ENCODE measurements at regions not wholly inside any gene's neighbourhood (a gene's known extent, or its start where the extent isn't known, plus 50 kb on each side); places are given as distances from the start of the nearest gene placed in this dataset.

DNA sequence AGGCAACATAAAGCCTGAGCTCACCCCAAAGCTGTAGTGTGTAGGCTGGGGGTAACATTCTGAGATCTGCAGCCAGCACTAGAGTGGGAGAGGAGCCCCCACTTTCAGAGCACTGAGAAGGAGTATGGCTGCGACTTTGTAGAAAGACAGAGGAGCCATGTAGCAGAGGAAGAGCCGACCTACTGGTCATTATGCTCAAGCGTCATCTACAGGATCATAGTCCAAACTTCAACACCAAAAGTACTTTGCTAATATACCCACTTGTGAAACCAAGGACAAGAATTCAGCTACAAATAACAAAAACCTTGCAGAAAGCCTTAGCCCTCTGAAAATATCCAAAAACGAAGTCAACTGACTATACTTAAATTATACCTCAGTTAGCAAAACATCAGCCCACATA is 330.1 kb downstream of the MAN2A1 start:
- no peak for DNase-seq (ENCODE audit: low read depth)
- TF ChIP-seq, protein P1, sequence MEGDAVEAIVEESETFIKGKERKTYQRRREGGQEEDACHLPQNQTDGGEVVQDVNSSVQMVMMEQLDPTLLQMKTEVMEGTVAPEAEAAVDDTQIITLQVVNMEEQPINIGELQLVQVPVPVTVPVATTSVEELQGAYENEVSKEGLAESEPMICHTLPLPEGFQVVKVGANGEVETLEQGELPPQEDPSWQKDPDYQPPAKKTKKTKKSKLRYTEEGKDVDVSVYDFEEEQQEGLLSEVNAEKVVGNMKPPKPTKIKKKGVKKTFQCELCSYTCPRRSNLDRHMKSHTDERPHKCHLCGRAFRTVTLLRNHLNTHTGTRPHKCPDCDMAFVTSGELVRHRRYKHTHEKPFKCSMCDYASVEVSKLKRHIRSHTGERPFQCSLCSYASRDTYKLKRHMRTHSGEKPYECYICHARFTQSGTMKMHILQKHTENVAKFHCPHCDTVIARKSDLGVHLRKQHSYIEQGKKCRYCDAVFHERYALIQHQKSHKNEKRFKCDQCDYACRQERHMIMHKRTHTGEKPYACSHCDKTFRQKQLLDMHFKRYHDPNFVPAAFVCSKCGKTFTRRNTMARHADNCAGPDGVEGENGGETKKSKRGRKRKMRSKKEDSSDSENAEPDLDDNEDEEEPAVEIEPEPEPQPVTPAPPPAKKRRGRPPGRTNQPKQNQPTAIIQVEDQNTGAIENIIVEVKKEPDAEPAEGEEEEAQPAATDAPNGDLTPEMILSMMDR (conservative IDR thresholded peaks at IDR 0.05; ENCODE audit: low read length), result no peak
- H3K4me3 ChIP-seq (ENCODE audit: low read length), result no peak overlapping the region

DNA sequence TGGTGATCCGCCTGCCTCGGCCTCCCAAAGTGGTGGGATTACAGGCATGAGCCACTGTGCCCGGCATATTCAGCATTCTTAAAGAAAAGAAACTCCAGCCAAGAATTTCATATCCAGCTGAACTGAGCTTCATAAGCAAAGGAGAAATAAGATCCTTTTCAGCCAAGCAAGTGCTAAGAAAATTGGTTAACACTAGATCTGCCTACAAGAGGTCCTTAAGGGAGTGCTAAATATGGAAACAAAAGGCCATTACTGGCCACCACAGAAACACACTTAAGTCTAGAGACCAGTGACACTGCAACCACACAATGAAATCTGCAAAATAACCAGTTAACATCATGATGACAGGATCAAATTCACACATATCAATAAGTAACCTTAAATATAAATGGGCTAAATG is 331.5 kb downstream of the MAN2A1 start:
- H3K4me3 ChIP-seq (ENCODE audit: low read length), result no peak overlapping the region
- DNase-seq (ENCODE audit: low read depth), result no peak
- TF ChIP-seq, protein P1 (conservative IDR thresholded peaks at IDR 0.05; ENCODE audit: low read length), result no peak

DNA sequence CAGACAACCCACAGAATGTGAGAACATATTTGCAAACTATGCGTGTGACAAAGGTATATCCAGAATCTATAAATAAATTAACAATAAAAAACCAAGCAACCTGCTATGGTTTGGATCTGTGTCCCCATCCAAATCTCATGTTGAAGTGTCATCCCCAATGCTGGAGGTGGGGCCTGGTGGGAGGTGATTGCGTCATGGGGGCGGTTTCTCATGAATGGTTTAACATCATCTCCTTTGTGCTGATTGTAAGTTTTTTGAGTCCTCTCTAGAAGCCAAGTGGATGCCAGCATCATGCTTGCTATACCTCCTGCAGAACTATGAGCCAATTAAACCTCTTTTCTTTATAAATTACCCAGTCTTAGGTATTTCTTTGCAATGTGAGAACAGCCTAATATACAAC is 335.4 kb downstream of the MAN2A1 start:
- H3K4me3 ChIP-seq (ENCODE audit: low read length), result no peak overlapping the region
- TF ChIP-seq, protein P1 (conservative IDR thresholded peaks at IDR 0.05; ENCODE audit: low read length), result no peak
- DNase-seq (ENCODE audit: low read depth), result no peak

DNA sequence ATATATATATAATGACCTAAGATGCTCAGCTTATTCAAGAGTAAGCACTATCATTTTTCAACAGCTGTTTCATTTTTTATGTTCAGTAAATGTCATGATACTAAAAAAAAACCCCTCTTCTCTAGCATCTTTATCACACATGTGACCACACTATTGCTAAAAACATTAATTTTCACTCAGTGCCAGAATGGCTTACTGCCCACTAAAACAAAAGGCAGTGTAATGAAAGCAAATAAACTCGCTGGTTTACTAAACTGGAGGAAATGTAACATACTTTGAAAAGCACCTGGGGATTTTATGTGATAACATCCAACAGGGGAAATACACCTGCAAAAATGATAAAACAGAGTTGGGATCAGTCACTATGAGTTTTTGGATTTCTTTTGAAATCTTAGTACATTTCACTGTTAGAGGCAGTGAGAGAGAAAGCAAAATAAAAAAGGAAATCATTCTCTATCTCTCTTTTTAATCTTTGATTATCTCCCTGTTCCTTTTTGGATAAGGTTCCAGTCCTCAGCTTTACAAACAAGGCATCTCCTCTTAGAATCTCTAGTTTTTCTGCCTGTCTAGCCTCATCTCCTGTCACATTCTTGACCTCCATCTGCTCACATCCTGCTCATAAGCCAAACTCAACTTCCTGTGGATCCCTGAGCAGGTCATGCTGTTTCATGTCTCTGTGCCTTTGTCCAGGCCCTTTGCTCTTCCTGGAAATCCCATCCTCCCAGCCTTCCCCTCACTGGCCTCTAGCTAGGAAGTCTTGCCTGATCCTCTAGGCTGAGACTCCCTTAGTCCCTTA is 338.0 kb downstream of the MAN2A1 start:
- TF ChIP-seq, protein P1 (conservative IDR thresholded peaks at IDR 0.05; ENCODE audit: low read length), result no peak
- DNase-seq (ENCODE audit: low read depth), result peak; percentile 6
- H3K4me3 ChIP-seq (ENCODE audit: low read length), result no peak overlapping the region

DNA sequence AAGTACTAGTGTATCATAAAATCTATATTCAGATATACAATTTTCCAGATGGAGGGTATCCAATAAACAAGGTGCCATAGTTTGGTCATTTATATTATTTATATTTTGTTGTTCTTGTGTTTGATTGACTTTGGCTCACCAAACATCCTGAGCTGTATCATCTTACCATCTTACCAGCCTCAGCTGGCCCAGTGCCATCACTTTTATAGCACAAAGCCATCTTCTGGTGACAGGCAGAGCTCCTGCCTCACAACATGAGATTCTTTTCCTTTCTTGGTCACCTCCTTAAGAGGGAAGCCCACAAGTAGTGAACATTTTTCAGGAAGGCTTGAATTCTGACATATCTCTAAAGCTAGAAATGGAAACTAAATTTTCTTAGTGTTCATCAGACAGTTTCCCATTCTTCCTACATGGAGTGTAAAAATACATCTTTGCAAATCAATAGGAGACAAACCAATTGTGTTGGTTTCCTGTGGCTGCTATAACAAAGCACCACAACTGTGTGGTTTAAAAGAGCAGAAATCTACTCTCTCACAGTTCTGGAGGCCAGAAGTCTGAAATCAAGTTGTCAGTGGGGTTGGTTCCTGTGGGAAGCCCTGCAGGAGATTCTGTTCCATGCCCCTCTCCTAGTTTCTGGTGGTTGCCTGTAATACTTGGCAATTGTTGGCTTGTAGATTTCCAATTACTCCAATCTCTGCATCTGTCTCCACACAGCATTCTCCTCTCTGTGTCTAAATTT is 341.8 kb downstream of the MAN2A1 start:
- DNase-seq (ENCODE audit: low read depth), result no peak
- TF ChIP-seq, protein P1 (conservative IDR thresholded peaks at IDR 0.05; ENCODE audit: low read length), result no peak

DNA sequence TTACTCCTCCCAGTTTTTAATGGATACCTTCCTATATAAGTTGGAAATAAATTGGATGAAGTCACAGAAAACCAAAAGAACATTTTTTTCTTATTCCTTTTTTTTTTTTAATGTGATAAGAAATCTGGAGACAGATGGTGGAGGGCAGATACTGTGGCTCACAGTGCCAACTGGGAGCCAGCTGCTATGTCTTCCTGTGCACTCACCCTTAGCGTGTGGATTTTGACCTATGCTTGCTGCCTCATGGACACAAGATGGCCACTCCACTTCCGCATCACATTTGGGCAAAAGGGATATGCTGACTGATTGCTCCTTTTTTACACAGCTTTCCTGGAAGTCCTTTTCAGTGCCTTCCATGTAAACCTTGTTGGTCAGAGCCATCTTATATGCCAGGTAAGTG is 342.6 kb downstream of the MAN2A1 start:
- no peak for DNase-seq (ENCODE audit: low read depth)
- H3K4me3 ChIP-seq (ENCODE audit: low read length), result no peak overlapping the region
- TF ChIP-seq, protein P1 (conservative IDR thresholded peaks at IDR 0.05; ENCODE audit: low read length), result no peak

More for the DNA sequence above, 341.8 kb downstream of the MAN2A1 start:
- no peak overlapping the region for H3K4me3 ChIP-seq (ENCODE audit: low read length)
